IMR-90 (cell line): ENCODE measurements at regions not wholly inside any gene's neighbourhood (a gene's known extent, or its start where the extent isn't known, plus 50 kb on each side); places are given as distances from the start of the nearest gene placed in this dataset.
A peak's percentile ranks its signal among the peaks of the same experiment; 100 is the strongest.

Source experiments
- ATAC-seq: fragments of 200-7000 bp; cut with Tn5 transposase; 2 replicates; pipeline ENCODE4 v1.9.1; 2020; ENCODE audit warnings: low read depth, mild to moderate bottlenecking, moderate library complexity
- BruUV-seq: library from RNA; stranded (reverse); fragments of 400-500 nt; replicated peaks from 2 replicates; lab custom pipeline; 2021; lab: Mats Ljungman, UMichigan
- CTCF ChIA-PET: fragments of 300-600 bp; formaldehyde crosslinking; extraction: SDS; loops from one replicate; lab custom pipeline; 2021; ENCODE audit warnings: antibody characterized with exemption; lab: Yijun Ruan, JAX
- POLR2A ChIA-PET: fragments of 300-600 bp; sonication (Branson Sonifier 250); formaldehyde crosslinking; loops from one replicate; lab custom pipeline; 2022; ENCODE audit warnings: antibody characterized with exemption; ENCODE audit not compliant: unreplicated experiment; lab: Charles Lee
- DNase-seq: peaks from one replicate; pipeline ENCODE4 v3.0.0; 2013
- H2AFZ ChIP-seq: replicated peaks from 2 replicates; pipeline ENCODE3; 2013; ENCODE audit warnings: low read length, mild to moderate bottlenecking; ENCODE audit not compliant: poor library complexity
- H2AK5ac ChIP-seq: 2 replicates; pipeline ENCODE4 v1.6.1; 2013; ENCODE audit warnings: low read depth, low read length, inconsistent platforms
- H2AK9ac ChIP-seq: replicated peaks from 2 replicates; pipeline ENCODE3; 2013; ENCODE audit warnings: mild to moderate bottlenecking, low read depth, low read length, moderate library complexity; ENCODE audit not compliant: poor library complexity
- H2BK120ac ChIP-seq: 2 replicates; pipeline ENCODE4 v1.6.1; 2013; ENCODE audit warnings: low read depth, low read length, inconsistent platforms
- H2BK15ac ChIP-seq: 3 replicates; pipeline ENCODE4 v1.6.1; 2013; ENCODE audit warnings: low read depth, low read length, inconsistent platforms
- H2BK20ac ChIP-seq: 2 replicates; pipeline ENCODE4 v1.6.1; 2013; ENCODE audit warnings: low read depth, mild to moderate bottlenecking, inconsistent platforms, low read length, moderate library complexity
- H2BK5ac ChIP-seq: 2 replicates; pipeline ENCODE4 v1.6.1; 2013; ENCODE audit warnings: mild to moderate bottlenecking, low read depth, low read length, inconsistent platforms; ENCODE audit not compliant: poor library complexity, severe bottlenecking
- H3K14ac ChIP-seq: replicated peaks from 2 replicates; pipeline ENCODE4 v1.6.1; 2013; ENCODE audit warnings: low read depth, low read length, inconsistent platforms
- H3K18ac ChIP-seq: 2 replicates; pipeline ENCODE4 v1.6.1; 2013; ENCODE audit warnings: low read depth, low read length, control low read depth
- H3K23ac ChIP-seq: 2 replicates; pipeline ENCODE4 v1.6.1; 2013; ENCODE audit warnings: low read depth, low read length, inconsistent platforms
- H3K27ac ChIP-seq: 2 replicates; pipeline ENCODE4 v1.5.1; 2013; ENCODE audit warnings: mild to moderate bottlenecking, control low read depth, low read length; ENCODE audit not compliant: insufficient read depth
- H3K27me3 ChIP-seq: 2 replicates; pipeline ENCODE4 v1.6.1; 2013; ENCODE audit warnings: low read length; ENCODE audit not compliant: control insufficient read depth, insufficient read depth
- H3K36me3 ChIP-seq: 2 replicates; pipeline ENCODE4 v1.6.1; 2013; ENCODE audit warnings: low read length, mixed read lengths; ENCODE audit not compliant: control insufficient read depth, insufficient read depth
- H3K4ac ChIP-seq: 2 replicates; pipeline ENCODE4 v1.6.1; 2013; ENCODE audit warnings: low read depth, low read length, inconsistent platforms
- H3K4me1 ChIP-seq: 2 replicates; pipeline ENCODE4 v1.6.1; 2013; ENCODE audit warnings: low read length, mixed read lengths; ENCODE audit not compliant: control insufficient read depth, insufficient read depth
- H3K4me2 ChIP-seq: 2 replicates; pipeline ENCODE4 v1.6.1; 2013; ENCODE audit warnings: low read depth, mild to moderate bottlenecking, control low read depth, low read length, moderate library complexity
- H3K4me3 ChIP-seq: 2 replicates; pipeline ENCODE4 v1.5.1; 2013; ENCODE audit warnings: low read depth, mild to moderate bottlenecking, control low read depth, low read length, moderate library complexity; ENCODE audit not compliant: insufficient read depth
- H3K56ac ChIP-seq: 2 replicates; pipeline ENCODE4 v1.6.1; 2013; ENCODE audit warnings: low read length, inconsistent platforms; ENCODE audit not compliant: insufficient read depth; ENCODE audit errors: extremely low read depth
- H3K79me1 ChIP-seq, 2 experiments: 2 replicates each; pipeline ENCODE4 v1.6.1; 2013; ENCODE audit warnings: low read length in 2 of 2, inconsistent platforms in 1 of 2, low read depth in 1 of 2
- H3K9ac ChIP-seq: 2 replicates; pipeline ENCODE4 v1.6.1; 2013; ENCODE audit warnings: low read depth, low read length, control low read depth
- H3K9me1 ChIP-seq: 2 replicates; pipeline ENCODE4 v1.6.1; 2013; ENCODE audit warnings: low read length, inconsistent platforms; ENCODE audit not compliant: insufficient read depth
- H3K9me3 ChIP-seq: 2 replicates; pipeline ENCODE4 v1.6.1; 2013; ENCODE audit warnings: low read length; ENCODE audit not compliant: control insufficient read depth, insufficient read depth
- H4K20me1 ChIP-seq: 2 replicates; pipeline ENCODE4 v1.6.1; 2013; ENCODE audit warnings: low read length, inconsistent platforms; ENCODE audit not compliant: insufficient read depth
- H4K5ac ChIP-seq: 2 replicates; pipeline ENCODE4 v1.6.1; 2013; ENCODE audit warnings: mild to moderate bottlenecking, low read depth, low read length, control low read depth
- H4K8ac ChIP-seq, 2 experiments: 2 replicates each; pipeline ENCODE4 v1.6.1; 2013; ENCODE audit warnings: low read depth in 2 of 2, low read length in 2 of 2, control low read depth in 1 of 2, inconsistent platforms in 1 of 2
- H4K91ac ChIP-seq: 2 replicates; pipeline ENCODE4 v1.6.1; 2013; ENCODE audit warnings: low read depth, low read length, inconsistent platforms; ENCODE audit not compliant: insufficient read depth
- BHLHE40 ChIP-seq: fragments of 150-350 bp; IDR thresholded peaks from 2 replicates; pipeline ENCODE4 v1.6.1; 2016; ENCODE audit warnings: mild to moderate bottlenecking, low read depth, low read length
- CEBPB ChIP-seq: IDR thresholded peaks from 2 replicates; pipeline ENCODE4 v1.6.1; 2012; ENCODE audit warnings: low read depth, low read length, improper control_type of control experiment
- CHD1 ChIP-seq: IDR thresholded peaks from 2 replicates; pipeline ENCODE4 v1.6.1; 2012; ENCODE audit warnings: low read depth, low read length, improper control_type of control experiment
- CTCF ChIP-seq: conservative IDR thresholded peaks from 2 replicates; pipeline ENCODE4 v1.5.1; 2012; ENCODE audit warnings: mild to moderate bottlenecking, low read depth, low read length, improper control_type of control experiment
- ELK1 ChIP-seq: fragments of 150-350 bp; IDR thresholded peaks from 2 replicates; pipeline ENCODE4 v1.6.1; 2016; ENCODE audit warnings: low read depth, mild to moderate bottlenecking, low read length, moderate library complexity, borderline replicate concordance
- FOS ChIP-seq: fragments of 150-350 bp; IDR thresholded peaks from 2 replicates; pipeline ENCODE4 v1.6.1; 2016; ENCODE audit warnings: low read depth, low read length
- MAFK ChIP-seq: IDR thresholded peaks from 2 replicates; pipeline ENCODE4 v1.6.1; 2012; ENCODE audit warnings: low read depth, low read length, improper control_type of control experiment
- MAZ ChIP-seq: IDR thresholded peaks from 2 replicates; pipeline ENCODE4 v1.6.1; 2012; ENCODE audit warnings: low read depth, mild to moderate bottlenecking, low read length, improper control_type of control experiment, moderate library complexity, borderline replicate concordance
- MXI1 ChIP-seq: IDR thresholded peaks from 2 replicates; pipeline ENCODE4 v1.6.1; 2012; ENCODE audit warnings: low read depth, mild to moderate bottlenecking, low read length, moderate library complexity, borderline replicate concordance
- NFE2L2 ChIP-seq: fragments of 150-350 bp; IDR thresholded peaks from 2 replicates; pipeline ENCODE4 v1.6.1; 2016; ENCODE audit warnings: low read depth, mild to moderate bottlenecking, low read length
- POLR2A ChIP-seq: IDR thresholded peaks from 2 replicates; pipeline ENCODE4 v1.6.1; 2012; ENCODE audit warnings: mild to moderate bottlenecking, low read depth, low read length
- RAD21 ChIP-seq: IDR thresholded peaks from 2 replicates; pipeline ENCODE4 v1.6.1; 2012; ENCODE audit warnings: low read length, improper control_type of control experiment
- RCOR1 ChIP-seq: IDR thresholded peaks from 2 replicates; pipeline ENCODE4 v1.6.1; 2012; ENCODE audit warnings: mild to moderate bottlenecking, low read length, improper control_type of control experiment; ENCODE audit not compliant: insufficient replicate concordance
- RFX5 ChIP-seq: IDR thresholded peaks from 2 replicates; pipeline ENCODE4 v1.8.0; 2012; ENCODE audit warnings: low read depth, mild to moderate bottlenecking, low read length, moderate library complexity
- SMC3 ChIP-seq: fragments of 150-350 bp; IDR thresholded peaks from 2 replicates; pipeline ENCODE4 v1.6.1; 2016; ENCODE audit warnings: low read depth, mild to moderate bottlenecking, antibody characterized with exemption, low read length, moderate library complexity
- USF2 ChIP-seq: fragments of 150-350 bp; IDR thresholded peaks from 2 replicates; pipeline ENCODE4 v1.6.1; 2017; ENCODE audit warnings: mild to moderate bottlenecking, antibody characterized with exemption, low read length, low read depth
- WGBS, 2 experiments: methylation state at CpG; one replicate each; pipeline versions ENCODE4 v1.1.5 to v1.1.7; 2013; ENCODE audit warnings: missing lambda C conversion rate in 2 of 2; ENCODE audit not compliant: insufficient read length in 1 of 2; ENCODE audit errors: extremely low coverage in 2 of 2; 5-methylcytosine and 5-hydroxymethylcytosine counted together
- dilution Hi-C: fragments of 300-500 bp; cut with HindIII; formaldehyde crosslinking; loops from one replicate; pipeline ENCODE4 v1.14.3; 2018; ENCODE audit warnings: low sequenced_read_pairs; ENCODE audit not compliant: unreplicated experiment
- in situ Hi-C: fragments of 300-500 bp; cut with MboI; formaldehyde crosslinking; loops from 3 replicates; pipeline ENCODE4 v1.14.3; 2019; ENCODE audit warnings: low sequenced_read_pairs, inconsistent platforms, mixed read lengths
- intact Hi-C: fragments of 100-400 bp; cut with micrococcal nuclease; formaldehyde crosslinking; loops from 2 replicates; pipeline ENCODE4 v1.10.0; 2022

- H2AK9ac ChIP-seq: no peak overlapping the region
- no peak for ATAC-seq
- 83% methylated on average over 1 of the region's 8 CpGs; no CpG with 5 or more reads in 1 of the 2 experiments for WGBS, 2 experiments
Measured at GRCh38 chr15:96070636-96071035, 259.9 kb upstream of the NR2F2 start.

More at GRCh38 chr15:96070636-96071035, 259.9 kb upstream of the NR2F2 start:
- no peaks in the 10 kb centered on the region for H3K9me3 ChIP-seq
- H3K14ac ChIP-seq: no peak overlapping the region
- H3K56ac ChIP-seq: no peak overlapping the region
- H3K36me3 ChIP-seq: no peaks in the 10 kb centered on the region
- POLR2A ChIA-PET: no interaction called here
- no peak overlapping the region for H3K18ac ChIP-seq
- H3K4me1 ChIP-seq: no peaks in the 10 kb centered on the region
- in situ Hi-C loops (no loop called here), dilution Hi-C loops (no loop called here), intact Hi-C loops (no loop called here)
- H3K23ac ChIP-seq: no peak overlapping the region
- no TSS peak for BruUV-seq
- H3K4ac ChIP-seq: no peak overlapping the region
- no peak overlapping the region for H4K5ac ChIP-seq
- H2BK20ac ChIP-seq: no peak overlapping the region
- H3K4me3 ChIP-seq: no peak overlapping the region
- H3K27me3 ChIP-seq: no peaks in the 10 kb centered on the region
- H4K91ac ChIP-seq: no peak overlapping the region
- H2AK5ac ChIP-seq: no peak overlapping the region
- no peaks in the 10 kb centered on the region for H3K79me1 ChIP-seq
- H3K4me2 ChIP-seq: no peak overlapping the region
- H2BK120ac ChIP-seq: no peak overlapping the region
- H2AFZ ChIP-seq: no peak overlapping the region
- no peak for TF ChIP-seq RCOR1
- TF ChIP-seq BHLHE40: 0 out of 2 replicates have a peak, but pooled peaks have one; percentile 19
- no peak for TF ChIP-seq ELK1
- no peak for TF ChIP-seq MAZ
- no peak for TF ChIP-seq RFX5
- no peak for TF ChIP-seq CEBPB
- no peak for TF ChIP-seq FOS
- TF ChIP-seq MAFK: no peak
- TF ChIP-seq CHD1: no peak
- TF ChIP-seq NFE2L2: no peak
- TF ChIP-seq USF2: peak; percentile 42; the same call in 1 of the 2 replicates
- TF ChIP-seq RAD21: no peak
- TF ChIP-seq SMC3: no peak
- TF ChIP-seq MXI1: no peak
- no peak for TF ChIP-seq CTCF
- TF ChIP-seq POLR2A: no peak
- CTCF ChIA-PET: interaction anchor here (1.0 kb wide), 1 partner anchor 9 kb away, joined by 3 read pairs; no protein-coding TSS in a partner anchor
- no peak overlapping the region for H3K27ac ChIP-seq
- H4K20me1 ChIP-seq: no peaks in the 10 kb centered on the region
- H4K8ac ChIP-seq: no peak overlapping the region
- H2BK5ac ChIP-seq: no peak overlapping the region
- H2BK15ac ChIP-seq: no peak overlapping the region
- peak; percentile 35 for DNase-seq
- no peak overlapping the region for H3K9ac ChIP-seq
- H3K9me1 ChIP-seq: no peaks in the 10 kb centered on the region
